Hippocampal formation (tissue), 2 donors: ENCODE measurements at regions not wholly inside any gene's neighbourhood (a gene's known extent, or its start where the extent isn't known, plus 50 kb on each side); places are given as distances from the start of the nearest gene placed in this dataset.

Experiments
- DNase-seq, 2 donors: peaks; one replicate each; lab custom pipeline; 2025; lab: John Stamatoyannopoulos, UW

DNA sequence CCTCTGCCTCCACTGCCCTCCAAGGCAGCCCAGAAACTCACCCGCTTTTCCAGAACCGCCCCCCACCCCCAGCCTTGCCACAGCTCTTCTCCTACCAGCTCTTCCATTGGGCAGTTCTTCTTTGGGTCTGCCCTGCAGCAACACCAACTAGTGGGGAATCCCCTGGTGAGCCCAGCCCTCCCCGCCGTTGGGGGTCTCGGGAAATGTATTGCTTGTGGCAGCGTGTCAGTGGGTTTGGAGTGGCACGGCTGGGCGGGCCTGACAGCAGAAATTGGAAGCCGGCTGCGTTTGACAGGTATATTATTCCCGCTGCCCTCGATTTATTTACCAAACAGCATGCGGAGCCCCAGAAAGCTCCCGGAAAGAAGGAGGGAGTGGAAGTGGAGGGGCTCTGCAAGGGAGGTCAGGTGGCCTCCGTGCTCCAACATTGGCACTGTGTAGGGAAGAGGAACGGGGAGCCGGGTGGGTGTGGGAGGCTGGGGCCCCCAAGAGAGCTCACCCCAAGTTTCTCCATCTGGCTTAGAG, 65.2 kb upstream of the NECTIN1 start:
- DNase-seq, result no peak

DNA sequence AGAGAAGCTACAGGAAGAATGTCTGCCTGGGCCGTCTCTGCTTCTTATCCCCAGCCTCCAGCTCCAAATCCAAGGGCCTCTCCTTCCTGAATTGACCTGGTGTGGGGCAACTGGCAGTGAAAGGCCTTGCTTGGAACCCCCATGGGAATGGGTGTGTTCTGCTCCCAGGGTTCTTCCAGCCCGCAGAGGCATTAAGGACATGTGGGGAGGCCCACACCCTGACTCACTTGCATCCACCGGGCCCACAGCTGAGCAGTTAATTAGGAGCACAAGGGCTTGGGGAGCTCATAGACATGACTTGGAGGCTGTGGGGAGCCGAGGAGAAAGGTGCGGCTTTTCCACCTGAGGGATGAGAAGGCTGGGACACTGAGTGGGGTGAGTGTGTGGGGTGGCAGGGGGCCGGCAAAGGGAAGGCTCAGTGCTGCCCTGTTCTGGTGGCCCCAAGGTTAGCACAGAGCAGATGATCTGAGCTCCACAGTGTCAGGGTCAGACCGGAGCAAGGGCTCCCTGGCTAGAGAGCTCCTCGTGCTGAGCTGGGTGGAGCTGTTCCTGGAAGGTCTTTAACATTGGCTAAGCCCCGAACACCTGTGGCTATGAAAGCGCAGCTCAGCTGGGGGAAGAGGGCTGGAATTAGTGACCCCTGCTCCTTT, 64.5 kb upstream of the NECTIN1 start:
- DNase-seq, result no peak

DNA sequence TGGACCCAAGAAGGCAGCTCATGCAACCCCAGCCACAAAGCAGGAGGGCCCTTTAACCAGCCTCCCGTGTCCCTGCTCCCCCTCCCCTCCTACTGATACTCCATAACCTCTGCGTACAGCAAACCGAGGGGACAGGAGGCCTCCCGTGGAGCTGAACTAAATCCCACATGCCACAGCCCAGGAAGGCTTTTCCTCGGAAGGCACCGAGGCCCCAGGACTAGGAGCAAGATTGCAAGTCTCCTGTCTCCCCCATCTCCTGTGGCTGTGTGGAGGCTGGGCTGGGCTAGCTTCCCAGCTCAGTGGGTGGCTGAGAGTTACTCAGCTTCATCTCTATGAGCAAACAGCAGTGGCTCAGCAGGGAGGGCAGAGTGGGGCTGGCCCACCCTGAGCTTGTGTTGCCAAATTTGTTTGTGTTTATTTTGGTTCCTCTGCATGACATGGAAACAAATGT, 62.7 kb upstream of the NECTIN1 start:
- DNase-seq, result peak in 1 of 2 donors; percentile 15

DNA sequence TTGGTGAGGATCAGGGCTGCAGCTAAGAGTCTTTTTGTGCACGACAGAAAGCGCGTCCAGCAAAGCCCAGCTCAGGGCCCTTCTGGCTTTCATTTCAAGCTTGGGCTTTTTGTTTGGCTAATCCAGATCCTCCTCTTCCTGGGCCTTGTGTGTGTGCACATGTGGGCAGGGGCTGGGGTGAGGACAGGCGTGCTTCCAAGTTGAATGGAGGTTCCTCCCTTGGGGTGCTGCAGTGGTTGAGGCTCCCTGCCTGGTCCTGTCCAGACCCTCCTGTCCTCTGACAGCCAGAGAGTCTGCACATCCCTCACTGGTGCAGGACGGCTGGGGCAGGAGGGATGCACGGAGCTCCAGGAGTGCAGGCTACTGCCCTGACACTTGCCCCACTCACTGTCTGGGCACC, 62.0 kb upstream of the NECTIN1 start:
- DNase-seq, result no peak

DNA sequence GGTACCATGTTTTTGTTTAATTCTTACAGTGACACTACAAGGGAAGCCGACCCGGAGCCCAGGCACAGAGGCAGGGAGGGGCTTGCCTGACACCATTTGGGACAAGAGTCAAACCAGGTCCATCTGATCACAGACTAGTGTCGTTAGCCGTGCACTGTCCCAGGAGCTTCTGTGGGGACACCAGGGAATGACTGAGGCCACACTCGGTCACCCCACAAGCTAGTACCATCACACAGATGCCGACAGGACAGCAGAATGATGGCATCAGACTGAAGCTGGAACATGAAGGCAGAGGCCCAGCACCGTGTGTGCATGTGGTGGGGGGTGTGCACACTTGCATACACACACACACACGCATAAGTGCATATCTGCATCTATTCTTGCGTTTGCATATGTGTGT, 61.5 kb upstream of the NECTIN1 start:
- no peak for DNase-seq

DNA sequence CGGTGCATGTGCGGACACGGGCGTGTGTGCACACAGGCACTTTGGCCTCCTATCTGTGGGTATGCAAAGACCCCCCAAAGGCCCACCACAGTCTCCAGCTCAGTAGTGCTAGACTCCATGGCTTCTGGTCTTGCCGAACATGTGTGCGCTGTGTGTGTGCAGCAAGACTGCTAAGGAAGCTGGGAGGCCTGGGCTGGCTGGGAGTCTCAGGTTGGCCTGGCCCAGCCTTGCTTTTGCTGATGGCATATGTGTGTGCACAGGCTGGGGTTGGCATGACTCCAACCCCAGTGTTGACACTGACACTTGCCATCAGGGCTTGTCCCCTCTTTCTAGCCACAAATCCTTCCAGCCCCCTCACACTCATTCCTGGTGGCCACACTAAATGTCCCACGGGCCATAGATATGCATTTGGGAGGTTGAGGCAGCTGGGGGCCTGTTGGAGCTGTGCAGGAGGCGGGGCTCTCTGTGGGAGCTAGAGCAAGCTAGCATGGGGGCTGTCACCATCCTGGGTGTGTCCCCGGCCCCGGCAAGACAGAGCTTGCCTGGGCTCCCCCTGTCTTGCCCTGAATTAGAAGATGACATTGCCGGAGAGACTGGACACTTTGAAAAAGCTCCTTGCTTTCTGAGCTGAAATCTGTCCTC, 60.9 kb upstream of the NECTIN1 start:
- no peak for DNase-seq

DNA sequence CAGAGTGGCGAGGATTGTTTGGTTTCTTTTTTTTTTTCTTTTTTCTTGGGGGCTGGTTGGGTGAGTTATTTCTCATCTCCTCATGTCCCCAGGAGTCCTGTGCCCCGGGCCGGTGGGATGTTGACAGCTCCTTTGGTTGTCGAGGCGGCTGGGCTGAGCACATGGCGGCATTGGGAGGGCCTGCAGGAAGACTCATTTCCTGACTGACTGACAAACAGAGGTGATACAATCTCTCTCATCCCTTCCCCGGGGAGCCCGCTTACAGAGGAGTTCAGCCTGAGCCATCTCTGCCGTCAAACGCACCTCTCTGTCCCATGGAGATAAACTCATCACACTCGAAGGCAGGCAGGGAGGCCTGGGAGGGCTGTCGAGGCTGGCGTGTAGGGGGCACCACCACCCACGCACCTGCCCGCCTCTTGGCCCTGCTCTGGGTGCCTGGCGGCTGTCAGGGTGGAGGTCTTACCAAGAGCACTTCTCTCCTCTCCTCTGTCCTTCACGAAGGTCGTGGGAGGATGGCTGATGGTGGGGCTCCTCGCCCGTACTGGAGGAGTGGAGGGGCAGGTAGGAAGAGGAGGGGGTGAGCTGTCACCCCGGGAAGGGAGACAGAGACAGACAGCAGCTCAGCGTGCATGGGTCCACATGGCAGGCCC, 60.0 kb upstream of the NECTIN1 start:
- DNase-seq, result no peak

DNA sequence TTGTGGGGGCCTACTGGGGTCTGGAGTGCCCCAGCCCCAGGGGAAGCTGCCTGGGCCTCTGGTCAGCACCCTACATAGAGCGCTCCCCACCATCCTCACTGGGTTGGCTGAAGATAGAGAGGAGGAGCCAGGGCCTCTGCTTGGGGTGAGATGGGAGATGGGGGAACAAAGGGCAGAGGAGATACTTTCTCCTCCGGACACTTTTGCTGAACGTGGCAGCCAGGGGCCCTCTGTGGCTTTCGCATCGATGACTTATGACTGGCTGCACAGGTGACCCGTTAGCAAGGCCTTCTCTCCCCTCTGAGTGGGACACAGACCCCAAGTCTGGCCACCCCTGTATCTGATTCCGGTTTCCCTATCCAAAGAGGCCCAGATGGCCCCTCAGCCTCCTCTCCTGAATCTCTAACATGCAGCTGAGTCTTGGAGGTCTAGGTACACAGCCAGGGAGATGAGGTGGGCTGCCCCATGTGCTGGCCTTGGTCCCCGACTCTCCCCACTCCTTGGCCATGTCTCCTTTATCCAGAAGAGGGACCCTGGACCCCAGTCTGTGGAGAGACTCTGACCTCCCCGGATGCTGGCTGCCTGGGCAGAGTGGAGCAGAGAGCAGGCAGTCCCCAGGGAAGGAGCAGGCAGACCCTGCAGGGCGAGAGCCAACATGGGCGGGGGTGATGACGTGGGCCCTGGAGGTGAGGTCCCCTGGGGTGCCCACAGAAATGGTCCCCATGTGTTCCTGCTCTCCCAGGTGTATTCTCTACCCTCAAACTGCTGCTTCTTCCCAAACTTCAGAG, 59.3 kb upstream of the NECTIN1 start:
- DNase-seq, result no peak

DNA sequence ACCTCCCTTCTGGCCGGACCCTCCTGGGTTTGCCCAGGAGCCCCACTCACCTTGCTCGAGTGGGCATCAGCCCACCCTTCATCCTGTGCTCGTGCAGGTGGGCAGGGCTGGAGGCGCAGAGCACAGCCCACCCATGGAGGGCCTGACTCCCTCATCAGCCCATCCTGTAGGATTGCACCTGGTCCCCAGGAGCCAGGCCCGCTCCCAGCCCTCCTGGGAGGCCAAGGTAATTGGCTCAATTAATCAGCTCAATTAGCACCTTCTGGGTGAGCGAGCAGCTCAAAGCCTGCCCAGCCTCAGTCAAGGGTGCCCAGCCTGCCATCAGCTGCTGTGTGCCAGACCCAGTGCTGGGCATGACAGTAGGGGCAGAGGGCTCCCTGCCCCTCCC, 58.1 kb upstream of the NECTIN1 start:
- no peak for DNase-seq

DNA sequence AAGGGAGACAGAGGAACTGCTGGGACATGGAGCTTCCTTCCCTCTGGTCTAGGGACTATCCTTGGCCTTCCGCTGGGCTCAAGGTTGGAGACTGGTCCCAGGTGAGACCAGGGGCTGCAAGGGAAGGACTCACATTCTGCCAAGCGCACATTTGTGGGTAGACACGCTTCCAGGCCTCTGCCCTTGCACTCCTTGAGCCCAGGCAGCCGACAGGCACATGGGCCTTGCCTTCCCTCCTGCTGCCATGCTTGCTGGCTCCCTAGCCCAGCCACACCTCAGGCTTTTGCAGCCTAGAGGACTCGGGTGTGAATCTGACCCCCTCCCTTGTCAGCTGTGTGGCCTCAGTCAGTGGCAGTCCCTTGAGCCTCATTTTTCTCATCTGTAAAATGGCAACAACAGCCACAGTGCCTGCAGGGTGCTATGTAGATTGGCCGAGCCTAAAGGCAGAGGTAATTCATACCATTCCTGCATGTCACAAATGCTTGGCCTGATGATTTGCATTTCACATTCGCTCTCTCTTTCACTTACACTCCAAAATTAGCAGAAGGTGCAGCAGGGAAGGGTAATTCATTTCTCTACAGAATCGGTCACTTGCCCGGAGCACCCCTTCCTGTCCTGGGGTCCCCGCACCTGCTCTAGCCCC, 57.6 kb upstream of the NECTIN1 start:
- no peak for DNase-seq

DNA sequence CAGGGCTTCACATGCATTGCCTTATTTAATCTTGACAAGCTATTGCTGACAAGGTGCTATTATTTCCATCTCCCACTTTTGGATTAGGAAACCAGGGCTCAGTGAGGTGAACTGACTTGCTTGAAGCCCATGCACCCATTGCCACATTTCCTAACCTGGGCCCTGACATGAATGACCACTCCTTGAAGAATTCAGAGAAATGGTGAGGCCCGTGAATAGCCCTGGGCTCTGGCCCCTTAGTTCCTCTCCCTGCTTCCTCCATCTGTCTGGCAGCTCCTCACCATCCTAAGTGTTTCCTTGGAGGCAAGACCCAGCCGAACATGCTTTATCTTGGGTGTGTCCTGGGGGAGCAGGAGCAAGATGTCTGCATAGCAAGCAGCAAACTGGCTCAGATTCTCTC, 56.1 kb upstream of the NECTIN1 start:
- DNase-seq, result no peak

DNA sequence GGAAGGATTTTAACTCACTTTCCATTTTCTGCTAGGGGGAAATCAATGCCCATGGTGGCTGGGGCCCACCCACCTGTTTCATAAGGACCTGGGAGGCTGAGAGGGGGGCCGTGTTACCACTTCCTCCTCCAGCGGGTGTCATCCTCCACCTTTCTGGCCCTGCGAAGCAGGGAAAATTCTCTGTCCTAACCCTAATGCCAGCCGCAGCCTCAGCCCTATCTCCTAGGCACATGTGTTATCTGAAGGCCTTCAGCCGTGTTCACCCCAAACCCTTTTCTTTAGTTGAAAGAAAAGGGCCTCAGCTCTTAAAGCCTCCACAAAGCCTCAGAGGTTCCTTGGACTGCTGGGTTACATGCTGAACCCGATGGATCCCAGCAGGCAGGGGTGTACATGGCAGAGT, 55.4 kb upstream of the NECTIN1 start:
- no peak for DNase-seq

DNA sequence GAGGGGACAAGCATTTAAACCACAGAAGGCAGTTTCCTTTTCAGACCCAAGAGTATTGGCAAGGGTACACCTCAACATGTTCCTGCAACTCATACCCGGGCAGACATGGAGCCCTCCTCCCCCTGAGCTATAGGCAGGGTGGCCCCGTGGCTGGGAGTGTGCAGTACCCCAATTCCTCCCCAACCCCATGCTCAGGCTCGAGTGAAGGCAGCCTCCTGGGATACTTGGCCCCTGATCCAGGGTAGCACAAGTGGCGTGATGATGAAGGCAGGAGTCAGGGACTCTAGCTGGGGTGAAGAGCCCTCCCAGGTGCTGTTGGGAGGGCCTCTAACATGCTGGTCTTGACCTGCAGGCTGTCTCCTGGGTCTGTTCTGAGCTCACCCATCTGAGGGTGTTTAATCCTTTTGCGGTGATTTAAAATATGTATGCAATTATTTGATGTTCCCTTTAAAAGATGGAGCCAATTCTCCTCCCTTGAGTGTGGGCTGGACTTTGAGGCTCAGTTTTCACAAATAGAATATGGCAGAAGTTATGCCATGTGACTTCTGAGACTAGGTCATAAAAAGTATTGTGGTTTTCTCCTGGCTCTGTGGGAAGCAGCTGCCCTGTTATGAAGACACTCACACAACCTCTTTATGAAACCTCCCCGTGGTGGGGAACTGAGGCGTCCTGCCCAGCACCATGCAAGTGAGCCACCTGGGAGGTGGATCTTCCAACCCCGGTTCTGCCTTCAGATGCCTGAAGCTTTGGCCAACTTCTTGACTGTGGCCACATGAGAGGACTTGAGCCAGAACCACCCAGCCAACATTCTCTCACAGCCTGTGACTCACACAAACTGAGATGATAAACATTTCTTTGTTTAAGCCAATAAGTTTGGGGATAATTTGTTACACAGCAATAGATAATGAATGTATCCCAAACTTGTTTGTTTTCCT, 54.7 kb upstream of the NECTIN1 start:
- no peak for DNase-seq

DNA sequence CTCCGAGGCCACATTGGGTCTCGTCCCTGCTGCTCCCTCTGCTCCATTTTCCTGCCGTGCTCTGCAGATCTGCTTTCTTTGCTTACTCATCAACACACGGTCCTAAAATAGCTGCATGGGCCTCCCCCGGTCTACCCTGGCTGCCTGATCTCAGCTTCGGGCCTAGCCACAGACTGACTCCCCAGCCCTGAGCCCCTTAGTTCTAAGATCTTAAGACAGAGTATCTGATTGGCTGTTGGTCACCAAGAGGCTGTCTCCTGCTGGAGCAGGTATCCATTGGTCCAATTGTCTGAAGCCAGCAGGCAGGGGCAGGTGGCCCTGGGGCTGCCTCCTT, 53.7 kb upstream of the NECTIN1 start:
- no peak for DNase-seq

DNA sequence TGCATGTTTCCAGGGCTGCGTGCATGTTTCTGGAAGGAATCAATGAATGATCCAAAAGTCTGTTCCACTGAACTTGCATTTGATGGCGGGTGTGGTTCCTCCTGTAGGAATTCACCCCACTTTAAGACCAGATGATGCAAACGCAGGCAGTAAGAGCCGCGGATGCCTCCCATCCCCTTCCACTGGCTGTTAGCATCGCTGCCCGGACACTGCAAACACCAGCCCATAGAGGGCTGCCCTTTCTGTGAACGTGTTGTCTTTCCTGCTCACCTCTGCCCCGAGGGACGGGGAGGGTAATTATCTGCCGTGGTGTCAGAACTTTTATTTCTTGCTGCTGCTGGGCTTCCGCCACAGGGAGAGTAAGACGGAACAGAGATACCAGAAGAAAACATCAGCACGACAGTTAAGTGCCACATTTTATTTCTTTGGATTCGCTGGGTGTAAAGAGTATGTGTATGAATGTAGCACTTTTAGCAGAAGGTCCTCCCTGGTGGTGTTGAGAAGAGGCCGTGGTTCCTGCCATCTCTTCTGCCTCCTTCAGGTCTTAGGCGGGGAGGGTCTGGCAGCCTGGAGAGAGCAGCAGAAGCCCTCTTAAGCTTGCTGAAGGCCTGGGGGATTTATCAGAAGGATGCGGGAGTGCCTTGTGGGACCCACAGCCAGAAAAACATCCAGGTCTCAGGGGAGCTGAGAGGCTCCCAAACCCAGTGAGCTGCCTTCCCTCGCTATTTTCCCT, 53.2 kb upstream of the NECTIN1 start:
- no peak for DNase-seq

DNA sequence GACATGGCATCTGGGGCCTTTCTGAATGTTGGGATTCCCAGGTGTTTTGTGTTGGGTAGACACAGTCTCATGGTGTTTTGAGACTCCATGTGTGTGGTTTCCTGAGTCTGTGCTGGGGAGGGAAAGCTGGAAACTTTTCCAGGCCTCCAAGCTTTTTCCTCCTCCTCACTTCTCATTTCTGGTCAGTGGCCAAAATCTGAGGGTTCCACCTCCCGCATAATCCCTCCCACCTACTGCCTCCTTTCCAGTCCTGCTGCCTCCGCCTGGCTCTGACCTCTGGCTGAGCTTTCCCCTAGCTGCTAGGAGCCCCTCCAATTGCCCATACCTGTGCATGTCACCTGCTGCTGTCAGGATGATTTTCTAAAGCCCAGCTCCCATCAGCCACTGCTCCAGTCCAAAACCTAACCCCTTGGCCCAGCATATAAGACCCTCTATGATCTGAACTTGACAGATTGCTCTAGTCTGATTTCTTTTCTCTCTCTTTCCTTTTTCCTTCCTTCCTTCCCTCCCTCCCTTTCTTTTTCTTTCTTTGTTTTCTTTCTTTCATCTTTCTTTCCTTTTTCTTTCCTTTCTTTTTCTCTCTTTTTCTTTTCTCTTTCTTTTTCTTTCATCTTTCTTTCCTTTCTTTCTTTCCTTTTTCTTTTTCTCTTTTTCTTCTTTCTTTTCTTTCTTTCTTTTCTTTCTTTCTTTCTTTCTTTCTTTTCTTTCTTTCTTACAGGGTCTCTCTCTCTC, 51.4 kb upstream of the NECTIN1 start:
- DNase-seq, result no peak

DNA sequence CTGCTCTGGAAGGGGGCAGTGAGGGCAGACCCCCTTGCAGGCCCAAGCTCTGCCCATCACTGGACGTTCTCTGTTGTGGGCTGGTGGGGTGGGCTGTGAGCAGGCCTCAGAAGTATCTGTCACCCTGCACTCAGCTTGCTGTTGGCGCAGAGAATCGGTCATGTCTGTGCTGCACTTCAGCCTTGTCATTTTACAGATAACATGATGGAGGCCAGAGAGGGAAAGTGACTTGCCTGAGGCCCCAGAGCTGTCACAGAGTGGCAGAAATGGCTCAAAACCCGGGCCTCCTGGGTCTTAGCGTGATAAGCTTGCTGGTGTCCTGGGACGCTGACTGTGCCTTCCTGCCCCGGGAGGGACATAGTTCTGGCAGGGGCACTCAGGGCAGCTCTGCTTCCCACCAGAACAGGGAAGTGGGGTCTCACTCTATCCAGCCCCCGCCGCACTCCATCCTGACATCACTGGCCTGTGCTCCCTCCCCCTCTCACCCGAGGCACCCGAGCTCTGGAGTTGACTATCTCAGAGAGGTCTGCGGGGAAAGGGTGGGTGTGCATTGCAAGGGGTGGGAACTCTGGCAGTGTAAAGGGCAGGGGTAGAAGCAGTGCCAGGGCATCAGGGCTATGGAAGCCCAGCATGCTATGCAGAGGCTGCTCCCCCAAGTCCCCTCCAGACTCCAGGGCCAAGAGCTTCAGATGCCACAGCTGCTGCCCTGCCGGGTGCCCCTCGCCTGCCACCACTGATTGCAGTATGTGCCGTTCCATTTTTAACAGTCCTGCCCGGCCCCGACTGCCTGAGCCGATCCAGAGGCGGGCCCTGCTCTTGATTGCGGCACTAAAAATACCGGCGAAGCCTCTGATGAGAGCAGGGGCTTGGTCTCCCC, 50.4 kb upstream of the NECTIN1 start:
- no peak for DNase-seq
